ENCODE measurements at regions not wholly inside any gene's neighbourhood (a gene's known extent, or its start where the extent isn't known, plus 50 kb on each side); places are given as distances from the start of the nearest gene placed in this dataset.

- Histone ChIP-seq H3K4me2 (ENCODE audit: insufficient read depth, insufficient read length, low read length) (no peak overlapping the region), H4K5ac (ENCODE audit: insufficient read length, low read depth, low read length) (no peak overlapping the region), H3T11ph (ENCODE audit: low read length) (no peak overlapping the region), H4K8ac (replicated peaks; ENCODE audit: insufficient read length, low read depth, low read length) (peak overlapping the region; percentile 92), H3K56ac (ENCODE audit: insufficient read length, low read depth, low read length) (no peak overlapping the region), H3K18ac (ENCODE audit: insufficient read length, low read depth, low read length) (no peak overlapping the region), H3K9ac (ENCODE audit: extremely low read depth, insufficient read length, low read length) (no peak overlapping the region), H3K23ac (ENCODE audit: insufficient read length, low read depth, low read length) (no peak overlapping the region), H3K9me3 (ENCODE audit: control insufficient read depth, low read depth, low read length) (no peaks in the 10 kb centered on the region), H2BK12ac (ENCODE audit: insufficient read length, low read depth, low read length) (no peak overlapping the region), H2AFZ (ENCODE audit: low read length) (no peak overlapping the region), H3K79me1 (ENCODE audit: insufficient read depth, low read depth, low read length, poor library complexity, severe bottlenecking) (no peaks in the 10 kb centered on the region), H3K4ac (ENCODE audit: low read depth, low read length) (no peak overlapping the region), H3K4me1 (ENCODE audit: insufficient read depth, low read length) (no peaks in the 10 kb centered on the region), H4K20me1 (ENCODE audit: control insufficient read depth, insufficient read depth, insufficient read length) (no peaks in the 10 kb centered on the region), H4K91ac (ENCODE audit: insufficient read length, low read depth, low read length) (no peak overlapping the region), H3K14ac (ENCODE audit: insufficient read depth, low read length) (peak overlapping the region; percentile 3; the same call in 1 of the 2 replicates), H3K27ac (ENCODE audit: insufficient read length, low read depth, low read length) (no peak overlapping the region), H2BK120ac (ENCODE audit: low read depth, low read length, poor library complexity, severe bottlenecking) (no peak overlapping the region), H2BK20ac (ENCODE audit: low read depth, low read length, poor library complexity, severe bottlenecking) (no peak overlapping the region), H3K79me2 (ENCODE audit: insufficient read depth, low read length) (no peaks in the 10 kb centered on the region), H2BK15ac (ENCODE audit: low read depth, low read length) (no peak overlapping the region), H2BK5ac (ENCODE audit: insufficient read length, low read length) (no peak overlapping the region), H3K27me3 (ENCODE audit: insufficient read depth, low read length) (no peaks in the 10 kb centered on the region), H3K23me2 (ENCODE audit: insufficient read length, low read depth, low read length, poor library complexity, severe bottlenecking) (no peaks in the 10 kb centered on the region), H2AK5ac (ENCODE audit: insufficient read length, low read length) (no peak overlapping the region)
- Mint-ChIP-seq H3K27ac (no peak overlapping the region), H3K27me3 (ENCODE audit: low read depth) (no peaks in the 10 kb centered on the region; the same call in 1 of the 2 replicates), H3K36me3 (ENCODE audit: insufficient read depth in 1 of 3, low read depth in 3 of 3) (peaks cover 0 to 5% (median 5%) of the 10 kb centered on the region in 3 experiments; a peak in 5 of 7 replicates), H3K4me1 (peaks cover 6 to 8% of the 10 kb centered on the region in 2 experiments), H3K4me3 (no peak overlapping the region), H3K9me3 (peaks cover 3 to 6% of the 10 kb centered on the region in 2 experiments; a peak in 3 of 5 replicates)
- no CpG with 5 or more reads among the region's 3 CpGs for WGBS (ENCODE audit: extremely low coverage, insufficient read length, low lambda C conversion rate)
- TF ChIP-seq CTCF (conservative IDR thresholded peaks at IDR 0.05): no peak
- no peak for DNase-seq
Measured at GRCh38 chr3:40969756-40970466, 229.4 kb upstream of the CTNNB1 start.

All from H9 (cell line).